K562 (cell line): ENCODE measurements at regions not wholly inside any gene's neighbourhood (a gene's known extent, or its start where the extent isn't known, plus 50 kb on each side); places are given as distances from the start of the nearest gene placed in this dataset.

ENCODE experiments used
- ATAC-seq: fragments of 200-7000 bp; cut with Tn5 transposase; 3 replicates; pipeline ENCODE4 v1.9.1; 2020; ENCODE audit warnings: moderate library complexity
- BruUV-seq: library from RNA; stranded (reverse); fragments of 400-500 nt; replicated peaks from 2 replicates; lab custom pipeline; 2021; lab: Mats Ljungman, UMichigan
- CTCF ChIA-PET: fragments of 300-600 bp; formaldehyde crosslinking; extraction: SDS; loops from one replicate; lab custom pipeline; 2021; ENCODE audit warnings: low intra/inter-chr PET ratio; lab: Yijun Ruan, JAX
- POLR2A ChIA-PET: fragments of 300-600, 350-650 bp; sonication (Branson Sonifier 250); formaldehyde crosslinking; extraction: SDS; loops from one replicate; lab custom pipeline; 2021; ENCODE audit warnings: antibody characterized with exemption, inconsistent platforms; lab: Yijun Ruan, JAX
- DNase-seq, 4 experiments: peaks; one replicate each; pipeline versions ENCODE4 v3.0.0 to v3.0.0-alpha.2; 2011 to 2018; ENCODE audit warnings: low spot score in 3 of 4, mixed read lengths in 3 of 4; ENCODE audit errors: extremely low read depth in 1 of 4
- FAIRE-seq: peaks from 2 replicates; lab custom pipeline; 2011; peaks lifted over from hg19 to GRCh38; lab: Jason Lieb, UNC
- H2AFZ ChIP-seq: 2 replicates; pipeline ENCODE4 v1.6.0; 2011; ENCODE audit warnings: low read depth, low read length, control low read depth, inconsistent platforms
- H3K27ac ChIP-seq: fragments of 200-600 bp; 3 replicates; pipeline ENCODE4 v1.8.0; 2011; ENCODE audit warnings: low read depth, mild to moderate bottlenecking, control low read depth, inconsistent platforms, low read length, moderate library complexity, mixed read lengths; ENCODE audit errors: extremely low read depth
- H3K27me3 ChIP-seq, 2 experiments: fragments of 300-600 bp in 1 of 2; 2 replicates in 1 of 2; 3 replicates in 1 of 2; pipeline versions ENCODE4 v1.6.0 to v1.8.0; 2011; ENCODE audit warnings: inconsistent platforms in 2 of 2, low read length in 2 of 2, mild to moderate bottlenecking in 1 of 2, mixed read lengths in 1 of 2, moderate library complexity in 1 of 2; ENCODE audit not compliant: control insufficient read depth in 2 of 2, insufficient read depth in 2 of 2
- H3K36me3 ChIP-seq: fragments of 300-600 bp; 3 replicates; pipeline ENCODE4 v1.8.0; 2011; ENCODE audit warnings: mild to moderate bottlenecking, low read length, inconsistent platforms; ENCODE audit not compliant: control insufficient read depth, insufficient read depth
- H3K4me1 ChIP-seq, 2 experiments: fragments of 200-600 bp in 1 of 2; replicated peaks in 1 of 2; 2 replicates in 1 of 2; 3 replicates in 1 of 2; pipeline versions ENCODE4 v1.5.1 to v1.8.0; 2011; ENCODE audit warnings: inconsistent platforms in 2 of 2, low read length in 2 of 2, mild to moderate bottlenecking in 1 of 2, mixed read lengths in 1 of 2, moderate library complexity in 1 of 2; ENCODE audit not compliant: control insufficient read depth in 2 of 2, insufficient read depth in 2 of 2
- H3K4me2 ChIP-seq: 2 replicates; pipeline ENCODE4 v1.6.1; 2011; ENCODE audit warnings: low read length, control low read depth, inconsistent platforms, mixed read lengths; ENCODE audit not compliant: insufficient read depth
- H3K4me3 ChIP-seq: fragments of 200-600 bp; sonication (generic), shearing (Covaris generic); 2 replicates; pipeline ENCODE4 v1.5.1; 2016; ENCODE audit warnings: control low read depth, inconsistent platforms
- H3K79me2 ChIP-seq: fragments of 200-600 bp; 3 replicates; pipeline ENCODE4 v1.8.0; 2011; ENCODE audit warnings: low read length, inconsistent platforms; ENCODE audit not compliant: control insufficient read depth, insufficient read depth
- H3K9ac ChIP-seq, 2 experiments: 2 replicates each; pipeline versions ENCODE4 v1.6.0 to v1.6.1; 2011; ENCODE audit warnings: low read depth in 2 of 2, low read length in 2 of 2, control low read depth in 1 of 2, inconsistent platforms in 1 of 2, mild to moderate bottlenecking in 1 of 2, mixed read lengths in 1 of 2; ENCODE audit not compliant: insufficient read depth in 1 of 2
- H3K9me1 ChIP-seq: one replicate; pipeline ENCODE4 v1.6.0; 2011; ENCODE audit warnings: inconsistent platforms, mild to moderate bottlenecking, low read length, moderate library complexity; ENCODE audit not compliant: control insufficient read depth, insufficient read depth
- H3K9me3 ChIP-seq: replicated peaks from 2 replicates; pipeline ENCODE4 v1.5.1; 2011; ENCODE audit warnings: low read depth, low read length, inconsistent platforms; ENCODE audit not compliant: control insufficient read depth, insufficient read depth
- H4K20me1 ChIP-seq: replicated peaks from 2 replicates; pipeline ENCODE4 v1.6.1; 2011; ENCODE audit warnings: low read length, inconsistent platforms, mixed read lengths; ENCODE audit not compliant: control insufficient read depth, insufficient read depth
- CLOCK ChIP-seq: fragments of 250-450 bp; sonication (Bioruptor Pico); IDR thresholded peaks from 2 replicates; pipeline ENCODE4 v1.4.0; 2020; ENCODE audit warnings: mild to moderate bottlenecking, moderate library complexity, borderline replicate concordance
- DDX20 ChIP-seq: fragments of 450-650 bp; IDR thresholded peaks from 2 replicates; pipeline ENCODE4 v1.6.1; 2016; ENCODE audit warnings: missing genetic modification characterization, low read depth, mild to moderate bottlenecking, missing compliant biosample characterization, moderate library complexity
- ELF4 ChIP-seq: fragments of 450-650 bp; formaldehyde crosslinking; IDR thresholded peaks from 2 replicates; pipeline ENCODE4 v1.4.0; 2022; ENCODE audit warnings: missing genetic modification characterization
- ETV1 ChIP-seq: fragments of 450-650 bp; conservative IDR thresholded peaks from 2 replicates; pipeline ENCODE4 v1.6.1; 2016; ENCODE audit warnings: missing genetic modification characterization, control low read depth, low read depth, missing compliant biosample characterization
- FOXM1 ChIP-seq, 2 experiments: fragments of 450-650 bp in 1 of 2; sonication (generic) in 1 of 2; formaldehyde crosslinking in 1 of 2; IDR thresholded peaks; 2 replicates each; pipeline versions ENCODE4 v1.6.1 to v1.9.0; 2017 to 2022; ENCODE audit warnings: low read depth in 2 of 2, mild to moderate bottlenecking in 2 of 2, missing genetic modification reagents in 1 of 2, moderate library complexity in 1 of 2
- GABPB1 ChIP-seq: sonication (generic); formaldehyde crosslinking; IDR thresholded peaks from 2 replicates; pipeline ENCODE4 v1.8.0; 2022; ENCODE audit warnings: mild to moderate bottlenecking, missing genetic modification reagents
- L3MBTL2 ChIP-seq: fragments of 450-650 bp; IDR thresholded peaks from 2 replicates; pipeline ENCODE4 v1.6.1; 2016; ENCODE audit warnings: mild to moderate bottlenecking, moderate library complexity
- NR2C2 ChIP-seq, 2 experiments: fragments of 200-800 bp in 1 of 2; sonication (Bioruptor generic) in 1 of 2; sonication (generic) in 1 of 2; formaldehyde crosslinking in 1 of 2; IDR thresholded peaks; 2 replicates each; pipeline versions ENCODE4 v1.6.1 to v1.8.0; 2016 to 2022; ENCODE audit warnings: mild to moderate bottlenecking in 1 of 2, missing compliant biosample characterization in 1 of 2, missing genetic modification characterization in 1 of 2, missing genetic modification reagents in 1 of 2
- PHF21A ChIP-seq: fragments of 450-650 bp; IDR thresholded peaks from 2 replicates; pipeline ENCODE4 v1.6.1; 2017; ENCODE audit warnings: low read depth, borderline replicate concordance
- PHF8 ChIP-seq: fragments of 200-600 bp; sonication (generic); IDR thresholded peaks from 2 replicates; pipeline ENCODE4 v1.6.1; 2012; ENCODE audit warnings: mixed run types, mild to moderate bottlenecking, inconsistent platforms, low read length, moderate library complexity, borderline replicate concordance
- POLR2B ChIP-seq: fragments of 450-650 bp; IDR thresholded peaks from 2 replicates; pipeline ENCODE4 v1.6.1; 2018; ENCODE audit warnings: low read depth; ENCODE audit not compliant: partially characterized antibody
- TAF15 ChIP-seq: fragments of 200-400 bp; formaldehyde crosslinking; IDR thresholded peaks from 2 replicates; pipeline ENCODE4 v1.6.1; 2017; ENCODE audit warnings: mild to moderate bottlenecking, low read depth, low read length, moderate library complexity
- U2AF1 ChIP-seq: fragments of 200-400 bp; formaldehyde crosslinking; optimal IDR thresholded peaks from 2 replicates; pipeline ENCODE3; 2017; ENCODE audit warnings: mild to moderate bottlenecking, low read depth, low read length, moderate library complexity
- YBX1 ChIP-seq: fragments of 450-650 bp; IDR thresholded peaks from 2 replicates; pipeline ENCODE4 v1.7.1; 2016; ENCODE audit warnings: mild to moderate bottlenecking
- ZNF174 ChIP-seq: fragments of 250-450 bp; sonication (Bioruptor Pico); IDR thresholded peaks from 2 replicates; pipeline ENCODE4 v1.4.0; 2020; ENCODE audit warnings: mild to moderate bottlenecking
- ZNF75A ChIP-seq: fragments of 450-650 bp; formaldehyde crosslinking; IDR thresholded peaks from 2 replicates; pipeline ENCODE4 v1.4.0; 2020; ENCODE audit warnings: mild to moderate bottlenecking
- WGBS: fragments of 100-300 bp; shearing (Covaris generic); methylation state at CpG from one replicate; pipeline ENCODE4 v1.1.6; 2016; ENCODE audit warnings: low coverage, mixed read lengths; ENCODE audit not compliant: insufficient coverage; ENCODE audit errors: missing lambda C conversion rate; 5-methylcytosine and 5-hydroxymethylcytosine counted together
- in situ Hi-C: fragments of 300-500 bp; cut with MboI; formaldehyde crosslinking; loops from 4 replicates; pipeline ENCODE4 v1.15.0; 2018; ENCODE audit warnings: inconsistent platforms, mixed read lengths
- intact Hi-C: fragments of 100-400 bp; cut with micrococcal nuclease; formaldehyde crosslinking; loops from 2 replicates; pipeline ENCODE4 v1.14.2; 2022
- TF ChIP-seq, protein P1 (sequence below): IDR thresholded peaks from 2 replicates; pipeline ENCODE4 v1.6.1; 2016; ENCODE audit warnings: missing genetic modification characterization, missing compliant biosample characterization
- TF ChIP-seq, protein P2 (sequence below): fragments of 450-650 bp; formaldehyde crosslinking; IDR thresholded peaks from 2 replicates; pipeline ENCODE4 v1.4.0; 2022; ENCODE audit warnings: missing genetic modification characterization

DNA sequence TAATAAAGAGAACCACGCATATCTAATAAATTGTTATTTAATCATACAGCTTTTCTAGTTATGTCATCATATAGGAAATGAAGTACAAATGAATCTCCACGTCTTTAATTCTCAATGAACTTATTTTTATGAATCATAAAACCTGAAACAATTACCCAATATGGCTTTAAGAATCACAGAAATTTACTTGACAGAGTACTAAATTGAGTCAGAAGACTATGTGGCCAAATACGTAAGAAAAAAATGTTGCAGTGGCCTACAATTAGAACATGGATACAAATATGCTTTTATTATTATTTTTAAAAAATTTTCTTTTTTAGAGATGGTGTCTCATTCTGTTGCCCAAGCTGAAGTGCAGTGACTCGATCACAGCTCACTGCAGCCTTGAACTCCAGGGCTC is 584.7 kb upstream of the SLC35B3 start (continued):
- TF ChIP-seq GABPB1 (CRISPR knock-in tag) (no peak), PHF21A (no peak), FOXM1 (IDR thresholded peaks at IDR 0.05; ENCODE audit: low read depth) (no peak), FOXM1 (CRISPR knock-in tag; IDR thresholded peaks at IDR 0.05; ENCODE audit: low read depth) (no peak), U2AF1 (no peak), YBX1 (no peak), PHF8 (no peak)
- TF ChIP-seq, all 486 proteins: peak for 0

DNA sequence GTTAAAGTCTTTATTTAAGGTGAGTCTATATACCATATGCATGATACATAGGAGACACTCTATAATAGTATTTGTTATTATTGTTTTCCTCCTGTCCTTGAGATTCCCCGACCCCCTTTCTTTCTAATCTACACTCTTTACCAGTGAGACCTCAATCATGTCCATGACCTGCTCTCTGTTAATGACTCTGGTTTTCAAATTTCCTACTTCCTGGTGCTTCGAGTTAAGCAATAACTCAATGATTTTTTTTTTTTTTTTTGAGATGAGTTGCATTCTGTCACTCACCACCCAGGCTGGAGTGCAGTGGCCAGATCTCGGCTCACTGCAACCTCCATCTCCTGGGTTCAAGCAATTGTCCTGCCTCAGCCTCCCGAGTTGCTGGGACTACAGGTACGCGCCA is 574.6 kb upstream of the SLC35B3 start:
- Histone ChIP-seq H3K9me3 (peaks cover 3% of the 10 kb centered on the region; the same call in 1 of the 2 replicates), H3K4me2 (no peak overlapping the region), H3K9me1 (no peaks in the 10 kb centered on the region), H3K4me1 (no peaks in the 10 kb centered on the region), H2AFZ (no peak overlapping the region), H3K36me3 (no peaks in the 10 kb centered on the region), H4K20me1 (no peaks in the 10 kb centered on the region), H3K4me3 (no peak overlapping the region), H3K27me3 (no peaks in the 10 kb centered on the region), H3K9ac (no peak overlapping the region), H3K27ac (no peak overlapping the region), H3K79me2 (no peaks in the 10 kb centered on the region)
- no peak for FAIRE-seq
- 0% methylated on average over 6 of the region's 6 CpGs for WGBS
- no TSS peak for BruUV-seq
- no peak for DNase-seq
- intact Hi-C loops = no loop called here
- ATAC-seq = no peak
- POLR2A ChIA-PET = no interaction called here
- in situ Hi-C loops = no loop called here
- CTCF ChIA-PET = no interaction called here
- TF ChIP-seq CLOCK (no peak), DDX20 (tag) (no peak), NR2C2 (CRISPR knock-in tag; IDR thresholded peaks at IDR 0.05) (no peak), NR2C2 (tag; IDR thresholded peaks at IDR 0.05) (no peak), ZNF75A (CRISPR knock-in tag) (no peak), ZNF174 (CRISPR knock-in tag) (no peak), TAF15 (no peak), ELF4 (CRISPR knock-in tag) (no peak), POLR2B (no peak), L3MBTL2 (no peak), ETV1 (tag) (no peak)
- TF ChIP-seq, protein P1, sequence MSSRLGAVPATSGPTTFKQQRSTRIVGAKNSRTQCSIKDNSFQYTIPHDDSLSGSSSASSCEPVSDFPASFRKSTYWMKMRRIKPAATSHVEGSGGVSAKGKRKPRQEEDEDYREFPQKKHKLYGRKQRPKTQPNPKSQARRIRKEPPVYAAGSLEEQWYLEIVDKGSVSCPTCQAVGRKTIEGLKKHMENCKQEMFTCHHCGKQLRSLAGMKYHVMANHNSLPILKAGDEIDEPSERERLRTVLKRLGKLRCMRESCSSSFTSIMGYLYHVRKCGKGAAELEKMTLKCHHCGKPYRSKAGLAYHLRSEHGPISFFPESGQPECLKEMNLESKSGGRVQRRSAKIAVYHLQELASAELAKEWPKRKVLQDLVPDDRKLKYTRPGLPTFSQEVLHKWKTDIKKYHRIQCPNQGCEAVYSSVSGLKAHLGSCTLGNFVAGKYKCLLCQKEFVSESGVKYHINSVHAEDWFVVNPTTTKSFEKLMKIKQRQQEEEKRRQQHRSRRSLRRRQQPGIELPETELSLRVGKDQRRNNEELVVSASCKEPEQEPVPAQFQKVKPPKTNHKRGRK (tag) = no peak
- TF ChIP-seq, protein P2, sequence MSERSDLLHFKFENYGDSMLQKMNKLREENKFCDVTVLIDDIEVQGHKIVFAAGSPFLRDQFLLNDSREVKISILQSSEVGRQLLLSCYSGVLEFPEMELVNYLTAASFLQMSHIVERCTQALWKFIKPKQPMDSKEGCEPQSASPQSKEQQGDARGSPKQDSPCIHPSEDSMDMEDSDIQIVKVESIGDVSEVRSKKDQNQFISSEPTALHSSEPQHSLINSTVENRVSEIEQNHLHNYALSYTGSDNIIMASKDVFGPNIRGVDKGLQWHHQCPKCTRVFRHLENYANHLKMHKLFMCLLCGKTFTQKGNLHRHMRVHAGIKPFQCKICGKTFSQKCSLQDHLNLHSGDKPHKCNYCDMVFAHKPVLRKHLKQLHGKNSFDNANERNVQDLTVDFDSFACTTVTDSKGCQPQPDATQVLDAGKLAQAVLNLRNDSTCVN (CRISPR knock-in tag) = no peak
